HepG2 (cell line): ENCODE measurements at regions not wholly inside any gene's neighbourhood (a gene's known extent, or its start where the extent isn't known, plus 50 kb on each side); places are given as distances from the start of the nearest gene placed in this dataset.

Experiments used
- ATAC-seq: fragments of 200-7000 bp; cut with Tn5 transposase; 3 replicates; pipeline ENCODE4 v1.9.1; 2020; ENCODE audit warnings: mild to moderate bottlenecking, moderate library complexity
- BruUV-seq: library from RNA; stranded (reverse); fragments of 400-500 nt; replicated peaks from 2 replicates; lab custom pipeline; 2021; lab: Mats Ljungman, UMichigan
- CTCF ChIA-PET: fragments of 300-600 bp; formaldehyde crosslinking; extraction: SDS; loops from one replicate; lab custom pipeline; 2021; ENCODE audit warnings: low total read pairs, inconsistent platforms, low intra/inter-chr PET ratio; lab: Yijun Ruan, JAX
- POLR2A ChIA-PET: fragments of 350-600 bp; sonication (Branson Sonifier 250); formaldehyde crosslinking; loops from one replicate; lab custom pipeline; 2020; ENCODE audit warnings: antibody characterized with exemption, inconsistent platforms; lab: Yijun Ruan, JAX
- DNase-seq: peaks from one replicate; pipeline ENCODE4 v3.0.0-alpha.2; 2015; ENCODE audit warnings: low spot score
- FAIRE-seq: peaks from 3 replicates; lab custom pipeline; 2011; peaks lifted over from hg19 to GRCh38; lab: Jason Lieb, UNC
- H2AFZ ChIP-seq: one replicate; pipeline ENCODE4 v1.6.1; 2011; ENCODE audit warnings: low read length, inconsistent platforms
- H3K27ac ChIP-seq: fragments of 300-600 bp; 3 replicates; pipeline ENCODE4 v1.8.0; 2011; ENCODE audit warnings: mixed run types, mild to moderate bottlenecking, mixed read lengths, low read length, inconsistent platforms; ENCODE audit not compliant: insufficient read depth; ENCODE audit errors: extremely low read length
- H3K27me3 ChIP-seq, 2 experiments: fragments of 200-600 bp in 1 of 2; 2 replicates in 1 of 2; 3 replicates in 1 of 2; pipeline versions ENCODE4 v1.6.0 to v1.8.0; 2011; ENCODE audit warnings: low read length in 2 of 2, mild to moderate bottlenecking in 2 of 2, moderate library complexity in 2 of 2, inconsistent platforms in 1 of 2; ENCODE audit not compliant: insufficient read depth in 2 of 2, control insufficient read depth in 1 of 2
- H3K36me3 ChIP-seq, 2 experiments: fragments of 200-600 bp in 1 of 2; replicated peaks in 1 of 2; 2 replicates in 1 of 2; 3 replicates in 1 of 2; pipeline versions ENCODE4 v1.5.1 to v1.8.0; 2011; ENCODE audit warnings: low read length in 2 of 2, inconsistent platforms in 1 of 2; ENCODE audit not compliant: insufficient read depth in 2 of 2, control insufficient read depth in 1 of 2
- H3K4me1 ChIP-seq: 2 replicates; pipeline ENCODE4 v1.5.1; 2012; ENCODE audit warnings: low read length, inconsistent platforms; ENCODE audit not compliant: insufficient read depth
- H3K4me2 ChIP-seq: 2 replicates; pipeline ENCODE4 v1.6.0; 2011; ENCODE audit warnings: low read depth, low read length, inconsistent platforms
- H3K4me3 ChIP-seq, 3 experiments: fragments of 200-600 bp in 1 of 3; sonication (generic), shearing (Covaris generic) in 1 of 3; replicated peaks in 1 of 3; 2 replicates each; pipeline ENCODE4 v1.5.1; 2011 to 2016; ENCODE audit warnings: low read length in 3 of 3, inconsistent platforms in 2 of 3, low read depth in 2 of 3, mild to moderate bottlenecking in 2 of 3, control low read depth in 1 of 3, mixed read lengths in 1 of 3; ENCODE audit not compliant: insufficient read depth in 1 of 3
- H3K79me2 ChIP-seq: one replicate; pipeline ENCODE4 v1.6.1; 2011; ENCODE audit warnings: low read length, inconsistent platforms; ENCODE audit not compliant: insufficient read depth
- H3K9ac ChIP-seq: 2 replicates; pipeline ENCODE4 v1.6.0; 2011; ENCODE audit warnings: mild to moderate bottlenecking, low read depth, low read length, inconsistent platforms; ENCODE audit not compliant: insufficient read depth
- H3K9me3 ChIP-seq: 2 replicates; pipeline ENCODE4 v1.5.1; 2012; ENCODE audit warnings: mild to moderate bottlenecking, low read length
- H4K20me1 ChIP-seq: 2 replicates; pipeline ENCODE4 v1.6.0; 2011; ENCODE audit warnings: inconsistent platforms, mild to moderate bottlenecking, low read length, moderate library complexity; ENCODE audit not compliant: insufficient read depth
- AGO1 ChIP-seq: fragments of 200-400 bp; formaldehyde crosslinking; IDR thresholded peaks from 2 replicates; pipeline ENCODE4 v1.6.1; 2017; ENCODE audit warnings: mild to moderate bottlenecking, low read depth, low read length, moderate library complexity; ENCODE audit not compliant: poor library complexity, severe bottlenecking
- CBX5 ChIP-seq: sonication (generic); formaldehyde crosslinking; IDR thresholded peaks from 2 replicates; pipeline ENCODE4 v1.4.0; 2020; ENCODE audit warnings: missing genetic modification reagents, borderline replicate concordance
- CEBPB ChIP-seq: IDR thresholded peaks from 2 replicates; pipeline ENCODE4 v1.6.1; 2011; ENCODE audit warnings: low read depth, low read length, improper control_type of control experiment, borderline replicate concordance
- ZMYM4 ChIP-seq: sonication (generic); formaldehyde crosslinking; IDR thresholded peaks from 2 replicates; pipeline ENCODE4 v1.8.1; 2023; ENCODE audit warnings: mild to moderate bottlenecking, missing genetic modification reagents
- ZNF546 ChIP-seq: sonication (generic); formaldehyde crosslinking; conservative IDR thresholded peaks from 2 replicates; pipeline ENCODE4 v1.8.1; 2023; ENCODE audit warnings: mild to moderate bottlenecking, missing genetic modification reagents
- ZNF7 ChIP-seq: IDR thresholded peaks from 2 replicates; pipeline ENCODE4 v1.6.1; 2016; ENCODE audit warnings: missing biosample characterization, missing genetic modification reagents
- ZNF775 ChIP-seq: sonication (generic); formaldehyde crosslinking; IDR thresholded peaks from 2 replicates; pipeline ENCODE4 v1.4.0; 2020; ENCODE audit warnings: missing genetic modification reagents, mild to moderate bottlenecking, moderate library complexity, borderline replicate concordance
- WGBS: methylation state at CpG from one replicate; pipeline ENCODE4 v1.1.6; 2017; ENCODE audit warnings: low lambda C conversion rate; 5-methylcytosine and 5-hydroxymethylcytosine counted together
- in situ Hi-C: cut with HindIII; loops from 2 replicates; pipeline ENCODE4 v1.10.0; 2017; ENCODE audit warnings: low pct_unique_long_range_greater_than_20kb; ENCODE audit not compliant: extremely low pct_ligation_motif_present
- intact Hi-C: fragments of 100-400 bp; cut with micrococcal nuclease; formaldehyde crosslinking; loops from one replicate; pipeline ENCODE4 v1.10.0; 2022; ENCODE audit not compliant: unreplicated experiment
- TF ChIP-seq, protein P1 (sequence below): sonication (generic); formaldehyde crosslinking; IDR thresholded peaks from 2 replicates; pipeline ENCODE4 v1.5.1; 2020; ENCODE audit warnings: missing genetic modification reagents, mild to moderate bottlenecking, borderline replicate concordance
- TF ChIP-seq, protein P2 (sequence below): sonication (generic); formaldehyde crosslinking; IDR thresholded peaks from 2 replicates; pipeline ENCODE4 v1.8.1; 2023; ENCODE audit warnings: mild to moderate bottlenecking, missing genetic modification reagents

DNA sequence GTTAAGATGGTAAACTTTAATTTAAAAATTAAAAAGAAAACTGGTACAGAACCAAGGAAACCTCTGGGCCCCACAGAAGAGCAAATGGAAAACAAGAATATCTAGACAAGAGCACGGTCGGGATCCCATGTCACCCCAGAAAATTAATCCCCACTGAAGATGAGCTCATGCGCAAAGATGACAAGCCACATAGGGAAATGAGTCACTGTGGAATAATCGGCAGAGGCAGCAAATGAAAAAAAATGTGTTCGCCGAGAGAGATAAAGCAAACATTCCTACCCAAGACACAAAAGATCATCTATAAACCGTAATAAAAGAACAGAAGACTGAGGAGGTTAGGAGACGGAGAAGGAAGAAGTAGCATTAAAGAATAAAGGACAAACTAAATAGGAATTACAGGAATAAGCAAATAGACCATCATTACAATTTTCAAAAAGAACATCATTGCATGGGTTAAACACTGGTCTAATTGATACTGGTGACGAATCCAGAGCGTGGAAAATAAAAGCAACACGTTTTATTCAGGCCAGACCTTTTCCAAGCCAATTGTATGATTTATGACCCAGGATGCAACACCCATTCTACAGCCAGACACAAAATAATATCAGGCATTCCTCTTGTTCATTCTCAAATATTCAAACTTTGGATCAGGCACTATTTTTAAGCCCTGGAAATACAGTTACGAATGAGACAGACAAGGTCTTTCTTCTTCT, 138.0 kb upstream of the ARID1B start (continued):
- TF ChIP-seq ZNF546 (CRISPR knock-in tag) (no peak), CBX5 (CRISPR knock-in tag) (no peak), ZNF775 (no peak)
- TF ChIP-seq, protein P1, sequence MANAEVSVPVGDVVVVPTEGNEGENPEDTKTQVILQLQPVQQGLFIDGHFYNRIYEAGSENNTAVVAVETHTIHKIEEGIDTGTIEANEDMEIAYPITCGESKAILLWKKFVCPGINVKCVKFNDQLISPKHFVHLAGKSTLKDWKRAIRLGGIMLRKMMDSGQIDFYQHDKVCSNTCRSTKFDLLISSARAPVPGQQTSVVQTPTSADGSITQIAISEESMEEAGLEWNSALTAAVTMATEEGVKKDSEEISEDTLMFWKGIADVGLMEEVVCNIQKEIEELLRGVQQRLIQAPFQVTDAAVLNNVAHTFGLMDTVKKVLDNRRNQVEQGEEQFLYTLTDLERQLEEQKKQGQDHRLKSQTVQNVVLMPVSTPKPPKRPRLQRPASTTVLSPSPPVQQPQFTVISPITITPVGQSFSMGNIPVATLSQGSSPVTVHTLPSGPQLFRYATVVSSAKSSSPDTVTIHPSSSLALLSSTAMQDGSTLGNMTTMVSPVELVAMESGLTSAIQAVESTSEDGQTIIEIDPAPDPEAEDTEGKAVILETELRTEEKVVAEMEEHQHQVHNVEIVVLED (CRISPR knock-in tag) = no peak

DNA sequence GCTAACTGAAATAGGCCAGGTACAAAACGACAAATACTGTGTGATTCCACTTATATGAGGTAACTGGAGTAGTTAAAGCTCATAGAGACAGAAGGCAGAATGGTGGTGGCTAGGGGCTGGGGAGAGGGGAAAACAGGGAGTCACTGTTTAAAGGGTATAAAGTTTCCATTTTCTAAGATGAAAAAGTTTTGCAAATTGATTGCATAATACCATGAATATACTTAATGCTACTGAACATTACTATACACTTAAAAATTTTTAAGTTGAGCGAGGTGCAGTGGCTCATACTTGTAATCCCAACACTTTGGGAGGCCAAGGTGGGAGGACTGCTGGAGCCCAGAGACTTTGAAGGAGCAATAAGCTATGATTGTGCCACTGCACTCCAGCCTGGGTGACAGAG, 138.6 kb upstream of the ARID1B start:
- Histone ChIP-seq H3K4me3 (no peak overlapping the region), H3K4me2 (no peak overlapping the region), H3K9ac (no peak overlapping the region), H3K27me3 (no peaks in the 10 kb centered on the region), H2AFZ (no peak overlapping the region), H3K79me2 (no peaks in the 10 kb centered on the region), H3K9me3 (peaks cover 4% of the 10 kb centered on the region; the same call in 1 of the 2 replicates), H3K36me3 (no peaks in the 10 kb centered on the region), H3K27ac (no peak overlapping the region), H4K20me1 (no peaks in the 10 kb centered on the region), H3K4me1 (peaks cover 11% of the 10 kb centered on the region)
- ChIA-PET CTCF (no interaction called here), POLR2A (no interaction called here)
- FAIRE-seq (no peak), DNase-seq (no peak), ATAC-seq (no peak)
- TF ChIP-seq AGO1 (no peak), CEBPB (0 out of 2 replicates have a peak, but pooled peaks have one; percentile 10), ZNF7 (CRISPR knock-in tag) (no peak), ZMYM4 (CRISPR knock-in tag) (no peak)
- TF ChIP-seq, protein P2, sequence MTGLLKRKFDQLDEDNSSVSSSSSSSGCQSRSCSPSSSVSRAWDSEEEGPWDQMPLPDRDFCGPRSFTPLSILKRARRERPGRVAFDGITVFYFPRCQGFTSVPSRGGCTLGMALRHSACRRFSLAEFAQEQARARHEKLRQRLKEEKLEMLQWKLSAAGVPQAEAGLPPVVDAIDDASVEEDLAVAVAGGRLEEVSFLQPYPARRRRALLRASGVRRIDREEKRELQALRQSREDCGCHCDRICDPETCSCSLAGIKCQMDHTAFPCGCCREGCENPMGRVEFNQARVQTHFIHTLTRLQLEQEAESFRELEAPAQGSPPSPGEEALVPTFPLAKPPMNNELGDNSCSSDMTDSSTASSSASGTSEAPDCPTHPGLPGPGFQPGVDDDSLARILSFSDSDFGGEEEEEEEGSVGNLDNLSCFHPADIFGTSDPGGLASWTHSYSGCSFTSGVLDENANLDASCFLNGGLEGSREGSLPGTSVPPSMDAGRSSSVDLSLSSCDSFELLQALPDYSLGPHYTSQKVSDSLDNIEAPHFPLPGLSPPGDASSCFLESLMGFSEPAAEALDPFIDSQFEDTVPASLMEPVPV = no peak
- intact Hi-C loops (no loop called here), in situ Hi-C loops (no loop called here)
- no TSS peak for BruUV-seq
- WGBS = 1% methylated on average over 2 of the region's 2 CpGs
